ENCODE measurements at regions not wholly inside any gene's neighbourhood (a gene's known extent, or its start where the extent isn't known, plus 50 kb on each side); places are given as distances from the start of the nearest gene placed in this dataset.

GRCh38 chr7:70923181-70923845 is 208.6 kb upstream of the GALNT17 start:
- intact Hi-C loops (cut with DNase I): no loop called here
- no peak overlapping the region for H3K4me3 ChIP-seq
- no peaks in the 10 kb centered on the region for H3K4me1 ChIP-seq

GRCh38 chr7:70925411-70926115 is 206.4 kb upstream of the GALNT17 start:
- Histone ChIP-seq H3K36me3 (no peaks in the 10 kb centered on the region), H3K27ac (no peak overlapping the region), H3K4me3 (no peak overlapping the region), H3K9me3 (no peaks in the 10 kb centered on the region), H3K27me3 (no peaks in the 10 kb centered on the region), H3K4me1 (no peaks in the 10 kb centered on the region)
- no peak for TF ChIP-seq POLR2A (IDR thresholded peaks at IDR 0.05)
- no peak for DNase-seq (ENCODE audit: extremely low spot score in 2 of 2)
- intact Hi-C loops (cut with DNase I): no loop called here

More at GRCh38 chr7:70923181-70923845, 208.6 kb upstream of the GALNT17 start:
- H3K36me3 ChIP-seq: no peaks in the 10 kb centered on the region
- TF ChIP-seq POLR2A (IDR thresholded peaks at IDR 0.05) (no peak), POLR2AphosphoS5 (IDR thresholded peaks at IDR 0.05; ENCODE audit: insufficient read depth in 1 of 2, low read depth in 1 of 2) (no peak), CTCF (IDR thresholded peaks at IDR 0.05) (no peak)
- no peak for DNase-seq (ENCODE audit: extremely low spot score in 2 of 2)
- H3K9me3 ChIP-seq: no peaks in the 10 kb centered on the region
- no peak overlapping the region for H3K27ac ChIP-seq
- no peaks in the 10 kb centered on the region for H3K27me3 ChIP-seq

GRCh38 chr7:70926666-70927065 is 205.3 kb upstream of the GALNT17 start:
- H3K27ac ChIP-seq: no peak overlapping the region

GRCh38 chr7:70935311-70935710 is 196.6 kb upstream of the GALNT17 start:
- H3K9me3 ChIP-seq: no peaks in the 10 kb centered on the region
- no peaks in the 10 kb centered on the region for H3K4me1 ChIP-seq
- intact Hi-C loops (cut with DNase I): no loop called here
- no peaks in the 10 kb centered on the region for H3K36me3 ChIP-seq
- no peaks in the 10 kb centered on the region for H3K27me3 ChIP-seq
- no peak overlapping the region for H3K27ac ChIP-seq
- no peak for DNase-seq (ENCODE audit: extremely low spot score in 2 of 2)
- H3K4me3 ChIP-seq: no peak overlapping the region
- TF ChIP-seq CTCF (IDR thresholded peaks at IDR 0.05) (no peak), POLR2AphosphoS5 (IDR thresholded peaks at IDR 0.05; ENCODE audit: insufficient read depth in 1 of 2, low read depth in 1 of 2) (no peak), POLR2A (IDR thresholded peaks at IDR 0.05) (no peak)

More at GRCh38 chr7:70926666-70927065, 205.3 kb upstream of the GALNT17 start:
- intact Hi-C loops (cut with DNase I): no loop called here
- no peaks in the 10 kb centered on the region for H3K4me1 ChIP-seq
- H3K9me3 ChIP-seq: no peaks in the 10 kb centered on the region
- DNase-seq (ENCODE audit: extremely low spot score in 2 of 2): no peak
- TF ChIP-seq POLR2A (IDR thresholded peaks at IDR 0.05): no peak
- no peak for TF ChIP-seq POLR2AphosphoS5 (IDR thresholded peaks at IDR 0.05; ENCODE audit: insufficient read depth in 1 of 2, low read depth in 1 of 2)
- TF ChIP-seq CTCF (IDR thresholded peaks at IDR 0.05): no peak
- H3K36me3 ChIP-seq: no peaks in the 10 kb centered on the region
- no peak overlapping the region for H3K4me3 ChIP-seq
- H3K27me3 ChIP-seq: no peaks in the 10 kb centered on the region

GRCh38 chr7:70935854-70936253 is 196.1 kb upstream of the GALNT17 start:
- TF ChIP-seq POLR2AphosphoS5 (IDR thresholded peaks at IDR 0.05; ENCODE audit: insufficient read depth in 1 of 2, low read depth in 1 of 2) (no peak), POLR2A (IDR thresholded peaks at IDR 0.05) (no peak), CTCF (IDR thresholded peaks at IDR 0.05) (no peak)
- H3K9me3 ChIP-seq: no peaks in the 10 kb centered on the region
- H3K27me3 ChIP-seq: no peaks in the 10 kb centered on the region
- H3K27ac ChIP-seq: no peak overlapping the region
- intact Hi-C loops (cut with DNase I): no loop called here
- no peaks in the 10 kb centered on the region for H3K4me1 ChIP-seq
- no peak for DNase-seq (ENCODE audit: extremely low spot score in 2 of 2)
- H3K4me3 ChIP-seq: no peak overlapping the region
- no peaks in the 10 kb centered on the region for H3K36me3 ChIP-seq

Measured in vagina (tissue), 2 donors.